GM21390 (cell line): ENCODE measurements at regions not wholly inside any gene's neighbourhood (a gene's known extent, or its start where the extent isn't known, plus 50 kb on each side); places are given as distances from the start of the nearest gene placed in this dataset.

ENCODE experiments used
- ATAC-seq: cut with Tn5 transposase; IDR thresholded peaks from one replicate; pipeline ENCODE4 v1.9.1; 2021; ENCODE audit not compliant: unreplicated experiment

DNA sequence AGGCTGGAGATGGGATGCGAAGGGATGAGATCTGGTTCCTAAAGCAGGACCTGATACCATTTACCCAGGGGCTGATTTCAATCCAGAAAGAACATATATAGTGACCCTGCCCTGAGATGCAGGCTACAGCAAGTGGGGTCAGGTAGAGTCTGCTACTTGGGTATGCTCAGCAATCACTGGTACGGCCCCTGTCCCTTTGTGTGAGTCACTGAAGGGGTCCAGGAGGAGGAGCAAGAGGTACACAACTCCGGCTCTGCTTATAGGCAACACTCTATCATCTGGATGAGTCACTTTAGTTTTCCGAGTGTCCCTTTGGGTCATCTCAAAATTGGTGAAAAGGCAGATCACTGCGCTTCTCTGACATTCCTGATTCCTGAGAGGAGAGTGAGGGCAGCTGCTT is 79.6 kb upstream of the SORCS1 start:
- ATAC-seq: no peak

DNA sequence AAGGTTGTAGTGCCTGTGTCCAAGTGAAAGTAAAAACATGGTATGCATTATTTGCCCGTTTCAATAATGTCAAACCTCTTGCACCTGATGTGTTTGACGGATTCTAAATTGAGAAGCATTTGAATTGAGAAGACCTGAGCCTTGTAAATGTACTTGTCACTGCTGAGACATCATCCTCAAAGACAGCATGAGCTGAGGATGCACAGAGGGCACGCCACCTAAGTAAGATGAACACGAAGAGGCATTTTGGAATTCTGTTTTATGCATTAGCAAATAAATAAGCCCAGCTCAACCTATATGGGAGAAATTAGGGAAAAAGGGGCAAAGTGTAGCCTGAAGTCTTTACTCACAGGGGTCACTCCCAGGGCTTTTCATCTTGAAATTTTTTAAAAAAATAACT is 73.8 kb upstream of the SORCS1 start:
- ATAC-seq: no peak

- ATAC-seq: no peak
Observed at GRCh38 chr10:107232013-107232412, 67.5 kb upstream of the SORCS1 start.

DNA sequence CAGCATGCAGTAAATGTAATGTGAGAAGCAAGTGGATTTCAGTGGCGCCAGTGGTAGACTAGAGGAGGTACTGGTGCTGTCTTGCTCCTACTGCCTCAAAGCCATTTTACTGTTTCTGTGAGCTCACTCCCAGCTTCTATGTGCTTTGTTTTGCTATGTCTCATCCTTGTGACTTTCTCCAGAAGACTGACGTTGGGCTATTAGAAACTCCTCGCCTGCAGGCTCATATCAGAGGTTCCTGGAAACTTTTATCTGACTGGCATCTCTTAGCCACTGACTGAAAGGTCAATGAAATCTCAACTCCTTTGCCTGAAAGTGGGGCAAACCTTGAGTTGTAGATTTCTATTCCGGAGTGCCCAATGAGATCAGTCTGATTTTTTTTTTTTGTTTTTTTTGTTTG is 66.4 kb upstream of the SORCS1 start:
- no peak for ATAC-seq

- ATAC-seq: no peak
Observed at GRCh38 chr10:107215681-107216080, 51.2 kb upstream of the SORCS1 start.
